Lower leg skin (tissue), 3 donors: ENCODE measurements at regions not wholly inside any gene's neighbourhood (a gene's known extent, or its start where the extent isn't known, plus 50 kb on each side); places are given as distances from the start of the nearest gene placed in this dataset.

Experiments used
- CTCF ChIP-seq, 3 donors: fragments of 450-650 bp; IDR thresholded peaks; one replicate each; pipeline ENCODE4 v1.5.1; 2016; ENCODE audit warnings: antibody characterized with exemption in 3 of 3, mild to moderate bottlenecking in 3 of 3, moderate library complexity in 2 of 3
- POLR2A ChIP-seq, 2 donors: fragments of 450-650 bp; IDR thresholded peaks; one replicate each; pipeline ENCODE4 v1.6.1; 2016 to 2017; ENCODE audit warnings: antibody characterized with exemption in 2 of 2, mild to moderate bottlenecking in 1 of 2, moderate library complexity in 1 of 2

DNA sequence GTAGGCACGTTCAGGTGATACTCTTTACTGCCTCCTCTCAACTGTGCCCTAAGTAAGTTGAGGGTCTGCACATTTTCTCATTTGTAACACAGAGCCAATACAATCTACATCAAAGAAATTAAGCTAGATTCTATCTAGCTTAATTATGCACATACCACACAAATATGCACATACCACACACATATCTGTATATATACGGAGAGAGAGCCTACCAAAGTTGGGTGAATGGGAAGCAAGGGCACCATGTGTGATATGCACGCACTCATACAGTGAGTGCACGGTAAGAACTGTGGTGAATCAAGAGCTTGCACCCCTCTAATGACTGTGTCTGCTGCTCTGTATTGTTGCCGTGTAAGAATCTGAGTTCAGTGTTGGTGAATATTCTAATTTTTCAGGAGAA, 314.9 kb downstream of the ZNF326 start:
- TF ChIP-seq POLR2A (IDR thresholded peaks at IDR 0.05) (no peak), CTCF (IDR thresholded peaks at IDR 0.05) (no peak)
